ENCODE measurements at regions not wholly inside any gene's neighbourhood (a gene's known extent, or its start where the extent isn't known, plus 50 kb on each side); places are given as distances from the start of the nearest gene placed in this dataset.

- H3K27me3 Mint-ChIP-seq = peaks cover 24% of the 10 kb centered on the region
- Histone ChIP-seq H3K4me1 (ENCODE audit: control insufficient read depth in 2 of 2, insufficient read depth in 2 of 2, low read length in 2 of 2) (no peaks in the 10 kb centered on the region), H3K36me3 (replicated peaks in 1 of 2; ENCODE audit: control extremely low read depth in 1 of 2, control insufficient read depth in 1 of 2, extremely low read depth in 1 of 2, insufficient read depth in 2 of 2, low read length in 1 of 2) (no peaks in the 10 kb centered on the region), H3K4me2 (replicated peaks; ENCODE audit: low read depth, low read length, poor library complexity, severe bottlenecking) (no peak overlapping the region), H3K27ac (ENCODE audit: low read length in 2 of 2) (no peak overlapping the region), H3K27me3 (replicated peaks in 1 of 4; ENCODE audit: control extremely low read depth in 1 of 4, control insufficient read depth in 3 of 4, insufficient read depth in 4 of 4, low read length in 3 of 4) (no peaks in the 10 kb centered on the region), H3K9ac (ENCODE audit: low read length) (no peak overlapping the region), H2AFZ (ENCODE audit: insufficient read depth, low read depth, low read length, poor library complexity, severe bottlenecking) (no peak overlapping the region), H4K20me1 (ENCODE audit: control insufficient read depth, insufficient read depth, low read length, poor library complexity, severe bottlenecking) (no peaks in the 10 kb centered on the region), H3K4me3 (ENCODE audit: control extremely low read depth in 1 of 5, extremely low read depth in 1 of 5, insufficient read depth in 1 of 5, low read depth in 2 of 5, low read length in 4 of 5) (no peak overlapping the region), H3K79me2 (ENCODE audit: control insufficient read depth, insufficient read depth, low read length) (no peaks in the 10 kb centered on the region), H3K9me3 (ENCODE audit: control extremely low read depth in 1 of 3, control insufficient read depth in 2 of 3, insufficient read depth in 1 of 3, low read length in 2 of 3) (peaks cover 0 to 3% (median 0%) of the 10 kb centered on the region in 3 donors)
- no peaks in the 10 kb centered on the region for H3K9me3 Mint-ChIP-seq (ENCODE audit: insufficient read depth)
- 72% methylated on average over 4 of the region's 4 CpGs for WGBS (ENCODE audit: insufficient coverage)
- H3K27ac Mint-ChIP-seq = no peak overlapping the region
- no peak for ATAC-seq (ENCODE audit: low read depth)
- ChIA-PET CTCF (no interaction called here), POLR2A (no interaction called here)
- H3K4me3 Mint-ChIP-seq = no peak overlapping the region
- intact Hi-C loops (cut with micrococcal nuclease) = no loop called here
- H3K4me1 Mint-ChIP-seq = no peaks in the 10 kb centered on the region
- DNase-seq = no peak
- no peak for TF ChIP-seq CTCF (IDR thresholded peaks at IDR 0.05)
- no peak for TF ChIP-seq EZH2 (IDR thresholded peaks at IDR 0.05; ENCODE audit: borderline replicate concordance, insufficient read depth, low read depth, low read length, poor library complexity, severe bottlenecking)
These were observed 167.8 kb upstream of the ASIC2 start for GRCh38 chr17:33460781-33461450.

GRCh38 chr17:33463887-33464286, 170.8 kb upstream of the ASIC2 start:
- H3K4me1 Mint-ChIP-seq = no peaks in the 10 kb centered on the region
- Histone ChIP-seq H3K36me3 (replicated peaks in 1 of 2; ENCODE audit: control extremely low read depth in 1 of 2, control insufficient read depth in 1 of 2, extremely low read depth in 1 of 2, insufficient read depth in 2 of 2, low read length in 1 of 2) (no peaks in the 10 kb centered on the region), H3K4me3 (ENCODE audit: control extremely low read depth in 1 of 5, extremely low read depth in 1 of 5, insufficient read depth in 1 of 5, low read depth in 2 of 5, low read length in 4 of 5) (no peak overlapping the region), H3K9me3 (ENCODE audit: control extremely low read depth in 1 of 3, control insufficient read depth in 2 of 3, insufficient read depth in 1 of 3, low read length in 2 of 3) (peaks cover 0 to 4% (median 0%) of the 10 kb centered on the region in 3 donors), H3K9ac (ENCODE audit: low read length) (no peak overlapping the region), H2AFZ (ENCODE audit: insufficient read depth, low read depth, low read length, poor library complexity, severe bottlenecking) (no peak overlapping the region), H3K27ac (ENCODE audit: low read length in 2 of 2) (no peak overlapping the region), H3K4me1 (ENCODE audit: control insufficient read depth in 2 of 2, insufficient read depth in 2 of 2, low read length in 2 of 2) (no peaks in the 10 kb centered on the region), H4K20me1 (ENCODE audit: control insufficient read depth, insufficient read depth, low read length, poor library complexity, severe bottlenecking) (no peaks in the 10 kb centered on the region), H3K27me3 (replicated peaks in 1 of 4; ENCODE audit: control extremely low read depth in 1 of 4, control insufficient read depth in 3 of 4, insufficient read depth in 4 of 4, low read length in 3 of 4) (no peaks in the 10 kb centered on the region), H3K4me2 (replicated peaks; ENCODE audit: low read depth, low read length, poor library complexity, severe bottlenecking) (no peak overlapping the region), H3K79me2 (ENCODE audit: control insufficient read depth, insufficient read depth, low read length) (no peaks in the 10 kb centered on the region)
- POLR2A ChIA-PET = no interaction called here
- ATAC-seq (ENCODE audit: low read depth) (no peak), DNase-seq (no peak)
- CTCF ChIA-PET = no interaction called here
- no peaks in the 10 kb centered on the region for H3K9me3 Mint-ChIP-seq (ENCODE audit: insufficient read depth)
- intact Hi-C loops (cut with micrococcal nuclease) = no loop called here
- H3K27ac Mint-ChIP-seq = no peak overlapping the region
- H3K4me3 Mint-ChIP-seq = no peak overlapping the region
- H3K27me3 Mint-ChIP-seq = peaks cover 7% of the 10 kb centered on the region
- TF ChIP-seq CTCF (IDR thresholded peaks at IDR 0.05) (no peak), EZH2 (IDR thresholded peaks at IDR 0.05; ENCODE audit: borderline replicate concordance, insufficient read depth, low read depth, low read length, poor library complexity, severe bottlenecking) (no peak)
